Neural progenitor cell (in vitro differentiated cells): ENCODE measurements at regions not wholly inside any gene's neighbourhood (a gene's known extent, or its start where the extent isn't known, plus 50 kb on each side); places are given as distances from the start of the nearest gene placed in this dataset.
"Not testable (repeated sequence)": the region's sequence is repeated elsewhere in the genome, so short reads cannot be mapped to it uniquely, and the experiment has no call there.

Experiments used
- DNase-seq: peaks from one replicate; pipeline ENCODE4 v3.0.0-alpha.2; 2016; ENCODE audit warnings: low spot score
- H2AFZ ChIP-seq: fragments of 200-600 bp; sonication (generic); replicated peaks from 2 replicates; pipeline ENCODE4 v1.6.1; 2016; ENCODE audit warnings: antibody characterized with exemption
- H3F3A ChIP-seq: fragments of 200-600 bp; sonication (generic); 2 replicates; pipeline ENCODE4 v1.6.1; 2016; ENCODE audit warnings: antibody characterized with exemption, low read depth
- H3K27ac ChIP-seq: fragments of 200-600 bp; sonication (generic); 2 replicates; pipeline ENCODE4 v1.5.1; 2016; ENCODE audit warnings: mild to moderate bottlenecking
- H3K27me3 ChIP-seq: fragments of 200-600 bp; sonication (generic); 2 replicates; pipeline ENCODE4 v1.6.1; 2016; ENCODE audit warnings: mild to moderate bottlenecking, moderate library complexity
- H3K36me3 ChIP-seq: fragments of 200-600 bp; sonication (generic); 2 replicates; pipeline ENCODE4 v1.5.1; 2016
- H3K4me1 ChIP-seq: fragments of 200-600 bp; sonication (generic); 2 replicates; pipeline ENCODE4 v1.6.1; 2016; ENCODE audit warnings: mixed run types
- H3K4me2 ChIP-seq: fragments of 200-600 bp; sonication (generic); 2 replicates; pipeline ENCODE4 v1.6.1; 2016
- H3K4me3 ChIP-seq: fragments of 200-600 bp; sonication (generic); 2 replicates; pipeline ENCODE4 v1.5.1; 2016
- H3K79me2 ChIP-seq: fragments of 200-600 bp; sonication (generic); 2 replicates; pipeline ENCODE4 v1.6.1; 2016; ENCODE audit warnings: low read depth
- H3K9ac ChIP-seq: fragments of 200-600 bp; sonication (generic); 2 replicates; pipeline ENCODE4 v1.6.1; 2016
- H3K9me3 ChIP-seq: fragments of 200-600 bp; sonication (generic); 2 replicates; pipeline ENCODE4 v1.5.1; 2016; ENCODE audit warnings: low read depth
- H4K20me1 ChIP-seq: fragments of 200-600 bp; sonication (generic); 2 replicates; pipeline ENCODE4 v1.6.1; 2016; ENCODE audit warnings: low read depth
- H3K27ac Mint-ChIP-seq: 3 replicates; pipeline ENCODE4 v1.8.0; 2021; ENCODE audit warnings: mixed read lengths
- H3K27me3 Mint-ChIP-seq: 2 replicates; pipeline ENCODE4 v1.8.0; 2022; ENCODE audit warnings: low read depth, mild to moderate bottlenecking, inconsistent platforms, moderate library complexity, mixed read lengths; ENCODE audit not compliant: insufficient read depth
- H3K36me3 Mint-ChIP-seq: 3 replicates; pipeline ENCODE4 v1.8.0; 2021; ENCODE audit warnings: mixed read lengths
- H3K4me1 Mint-ChIP-seq: 3 replicates; pipeline ENCODE4 v1.8.0; 2021; ENCODE audit warnings: mixed read lengths
- H3K4me3 Mint-ChIP-seq: 3 replicates; pipeline ENCODE4 v1.8.0; 2021; ENCODE audit warnings: mild to moderate bottlenecking, moderate library complexity, mixed read lengths
- H3K9me3 Mint-ChIP-seq: 3 replicates; pipeline ENCODE4 v1.8.0; 2020; ENCODE audit warnings: mixed read lengths
- EZH2 ChIP-seq: fragments of 200-600 bp; sonication (generic); IDR thresholded peaks from 2 replicates; pipeline ENCODE4 v1.6.1; 2017; ENCODE audit warnings: antibody characterized with exemption, mild to moderate bottlenecking, moderate library complexity
- EZH2phosphoT487 ChIP-seq: fragments of 200-600 bp; sonication (generic); IDR thresholded peaks from 2 replicates; pipeline ENCODE4 v1.6.1; 2017; ENCODE audit warnings: antibody characterized with exemption
- TF ChIP-seq, protein P1 (sequence below): fragments of 200-600 bp; sonication (generic); IDR thresholded peaks from 2 replicates; pipeline ENCODE4 v1.5.1; 2017; ENCODE audit warnings: antibody characterized with exemption, mild to moderate bottlenecking

DNA sequence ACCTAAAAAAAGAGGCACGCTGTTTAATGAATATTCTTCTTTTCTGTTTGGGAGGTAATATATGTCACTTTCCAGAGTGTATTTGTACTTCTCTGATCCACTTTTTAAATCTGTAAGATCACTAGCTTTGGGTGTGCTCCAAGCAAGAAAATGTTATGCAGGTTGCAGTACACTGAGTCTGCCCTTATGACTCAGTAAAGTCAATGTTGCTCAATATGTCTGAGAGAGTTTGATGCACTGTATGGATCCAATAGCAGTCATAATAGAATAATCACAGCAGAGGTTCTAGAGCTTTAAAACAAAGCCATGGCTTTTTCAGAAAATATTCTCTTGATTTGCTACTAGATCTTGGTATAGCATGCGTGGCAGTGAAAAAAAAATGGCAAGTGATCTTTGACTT is 525.3 kb upstream of the HTR1E start:
- H3K4me3 ChIP-seq, result no peak overlapping the region
- Mint-ChIP-seq H3K9me3 (no peaks in the 10 kb centered on the region), H3K27me3 (no peaks in the 10 kb centered on the region), H3K36me3 (no peaks in the 10 kb centered on the region), H3K4me1 (no peaks in the 10 kb centered on the region), H3K4me3 (no peak overlapping the region), H3K27ac (no peak overlapping the region)
- H3F3A ChIP-seq, result no peaks in the 10 kb centered on the region
- no peaks in the 10 kb centered on the region for H3K4me1 ChIP-seq
- DNase-seq, result no peak
- no peaks in the 10 kb centered on the region for H3K27me3 ChIP-seq
- no peak overlapping the region for H3K27ac ChIP-seq
- no peaks in the 10 kb centered on the region for H3K36me3 ChIP-seq
- H3K4me2 ChIP-seq, result no peak overlapping the region
- no peak overlapping the region for H2AFZ ChIP-seq
- H4K20me1 ChIP-seq, result no peaks in the 10 kb centered on the region
- no peaks in the 10 kb centered on the region for H3K9me3 ChIP-seq
- no peak for TF ChIP-seq EZH2phosphoT487
- TF ChIP-seq EZH2, result no peak
- TF ChIP-seq, protein P1, sequence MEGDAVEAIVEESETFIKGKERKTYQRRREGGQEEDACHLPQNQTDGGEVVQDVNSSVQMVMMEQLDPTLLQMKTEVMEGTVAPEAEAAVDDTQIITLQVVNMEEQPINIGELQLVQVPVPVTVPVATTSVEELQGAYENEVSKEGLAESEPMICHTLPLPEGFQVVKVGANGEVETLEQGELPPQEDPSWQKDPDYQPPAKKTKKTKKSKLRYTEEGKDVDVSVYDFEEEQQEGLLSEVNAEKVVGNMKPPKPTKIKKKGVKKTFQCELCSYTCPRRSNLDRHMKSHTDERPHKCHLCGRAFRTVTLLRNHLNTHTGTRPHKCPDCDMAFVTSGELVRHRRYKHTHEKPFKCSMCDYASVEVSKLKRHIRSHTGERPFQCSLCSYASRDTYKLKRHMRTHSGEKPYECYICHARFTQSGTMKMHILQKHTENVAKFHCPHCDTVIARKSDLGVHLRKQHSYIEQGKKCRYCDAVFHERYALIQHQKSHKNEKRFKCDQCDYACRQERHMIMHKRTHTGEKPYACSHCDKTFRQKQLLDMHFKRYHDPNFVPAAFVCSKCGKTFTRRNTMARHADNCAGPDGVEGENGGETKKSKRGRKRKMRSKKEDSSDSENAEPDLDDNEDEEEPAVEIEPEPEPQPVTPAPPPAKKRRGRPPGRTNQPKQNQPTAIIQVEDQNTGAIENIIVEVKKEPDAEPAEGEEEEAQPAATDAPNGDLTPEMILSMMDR, result no peak
- H3K79me2 ChIP-seq, result no peaks in the 10 kb centered on the region
- no peak overlapping the region for H3K9ac ChIP-seq

DNA sequence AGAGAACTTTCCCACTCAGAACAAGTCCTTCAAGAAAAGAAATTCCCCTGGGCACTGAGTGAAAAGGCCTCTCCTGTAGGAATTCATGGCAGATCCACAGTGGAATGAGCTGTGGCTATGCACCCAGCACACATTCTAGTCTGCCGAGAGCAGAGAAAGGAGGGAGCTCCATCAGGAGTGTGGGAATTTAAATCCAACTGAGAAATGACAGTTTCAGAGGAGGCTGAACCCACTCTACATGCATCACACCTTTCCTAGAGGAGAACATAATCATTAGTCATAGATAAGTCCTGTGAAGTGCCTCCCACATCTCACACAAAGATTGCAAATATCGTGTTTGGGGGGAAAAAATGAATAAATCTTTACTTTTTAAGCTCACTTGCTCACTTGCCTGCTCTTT is 530.2 kb upstream of the HTR1E start:
- H3K36me3 ChIP-seq, result no peaks in the 10 kb centered on the region
- H3K27ac ChIP-seq, result no peak overlapping the region
- Mint-ChIP-seq H3K36me3 (no peaks in the 10 kb centered on the region), H3K27ac (no peak overlapping the region), H3K9me3 (no peaks in the 10 kb centered on the region), H3K4me3 (no peak overlapping the region), H3K4me1 (no peaks in the 10 kb centered on the region), H3K27me3 (no peaks in the 10 kb centered on the region)
- DNase-seq, result no peak
- H3K4me3 ChIP-seq, result no peak overlapping the region
- no peaks in the 10 kb centered on the region for H3K4me1 ChIP-seq
- no peaks in the 10 kb centered on the region for H3F3A ChIP-seq
- no peaks in the 10 kb centered on the region for H4K20me1 ChIP-seq
- H2AFZ ChIP-seq, result no peak overlapping the region
- no peaks in the 10 kb centered on the region for H3K27me3 ChIP-seq
- H3K9me3 ChIP-seq, result no peaks in the 10 kb centered on the region
- H3K79me2 ChIP-seq, result no peaks in the 10 kb centered on the region
- no peak overlapping the region for H3K4me2 ChIP-seq
- H3K9ac ChIP-seq, result no peak overlapping the region
- TF ChIP-seq, protein P1, result no peak
- no peak for TF ChIP-seq EZH2
- TF ChIP-seq EZH2phosphoT487, result no peak

DNA sequence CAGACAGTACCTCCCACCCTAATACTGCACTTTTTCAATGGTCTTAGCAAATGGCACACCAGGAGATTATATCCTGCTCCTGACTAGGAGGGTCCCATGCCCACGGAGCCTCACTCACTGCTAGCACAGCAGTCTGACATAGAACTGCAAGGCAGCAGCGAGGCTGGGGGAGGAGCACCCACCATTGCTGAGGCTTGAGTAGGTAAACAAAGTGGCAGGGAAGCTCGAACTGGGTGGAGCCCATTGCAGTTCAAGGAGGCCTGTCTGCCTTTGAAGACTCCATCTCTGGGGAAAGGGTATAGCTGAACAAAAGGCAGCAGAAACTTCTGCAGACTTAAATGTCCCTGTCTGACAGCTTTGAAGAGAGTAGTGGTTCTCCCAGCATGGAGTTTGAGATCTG is 544.5 kb upstream of the HTR1E start:
- H3F3A ChIP-seq, H4K20me1 ChIP-seq, H3K36me3 Mint-ChIP-seq, H3K27ac Mint-ChIP-seq, H3K4me1 Mint-ChIP-seq, H3K4me3 Mint-ChIP-seq, H3K9me3 ChIP-seq, H3K4me3 ChIP-seq, H3K79me2 ChIP-seq, H3K27me3 ChIP-seq, H3K4me1 ChIP-seq, H3K9ac ChIP-seq, H3K9me3 Mint-ChIP-seq, H3K4me2 ChIP-seq, H3K27me3 Mint-ChIP-seq, H3K27ac ChIP-seq, DNase-seq, H3K36me3 ChIP-seq, H2AFZ ChIP-seq: not testable (repeated sequence)

DNA sequence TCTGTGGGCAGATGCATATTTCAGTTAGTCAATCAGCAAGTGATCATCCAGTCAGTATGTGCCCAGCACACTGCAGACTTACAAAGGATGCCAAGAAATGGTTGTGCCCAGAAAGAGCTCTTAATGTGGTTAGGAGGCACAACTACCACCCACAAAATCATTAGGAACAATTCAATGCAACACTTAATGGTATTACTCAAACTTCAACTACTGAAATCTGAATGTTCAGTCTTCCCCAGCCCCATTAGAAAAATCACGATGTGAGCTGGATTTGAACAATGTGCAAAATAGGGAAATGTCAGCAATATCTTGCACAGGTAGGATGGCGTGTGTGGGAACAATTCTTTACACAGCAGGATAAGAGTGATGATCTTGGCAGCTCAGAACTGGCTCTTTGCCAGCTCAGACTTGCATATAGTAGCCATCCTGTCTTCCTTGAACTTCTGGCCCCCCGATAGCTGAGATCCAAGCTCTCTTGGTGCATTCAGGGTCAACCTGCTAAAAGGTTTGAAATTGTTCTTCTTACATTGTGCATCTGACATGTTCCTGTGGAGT is 556.7 kb upstream of the HTR1E start:
- Histone ChIP-seq H3K4me3 (no peak overlapping the region), H3K36me3 (no peaks in the 10 kb centered on the region), H3K79me2 (no peaks in the 10 kb centered on the region), H3K27ac (no peak overlapping the region), H4K20me1 (no peaks in the 10 kb centered on the region), H3K4me2 (no peak overlapping the region), H3F3A (no peaks in the 10 kb centered on the region), H3K27me3 (no peaks in the 10 kb centered on the region), H3K9ac (no peak overlapping the region), H3K9me3 (no peaks in the 10 kb centered on the region), H3K4me1 (no peaks in the 10 kb centered on the region), H2AFZ (no peak overlapping the region)
- no peak for DNase-seq
- no peaks in the 10 kb centered on the region for H3K9me3 Mint-ChIP-seq
- H3K27ac Mint-ChIP-seq, result no peak overlapping the region
- no peaks in the 10 kb centered on the region for H3K36me3 Mint-ChIP-seq
- H3K4me1 Mint-ChIP-seq, result no peaks in the 10 kb centered on the region
- H3K4me3 Mint-ChIP-seq, result no peak overlapping the region
- no peaks in the 10 kb centered on the region for H3K27me3 Mint-ChIP-seq
- TF ChIP-seq, protein P1, result no peak
- TF ChIP-seq EZH2 (no peak), EZH2phosphoT487 (no peak)
